IMR-90 (cell line): ENCODE measurements at regions not wholly inside any gene's neighbourhood (a gene's known extent, or its start where the extent isn't known, plus 50 kb on each side); places are given as distances from the start of the nearest gene placed in this dataset.

ENCODE experiments used
- ATAC-seq: fragments of 200-7000 bp; cut with Tn5 transposase; 2 replicates; pipeline ENCODE4 v1.9.1; 2020; ENCODE audit warnings: low read depth, mild to moderate bottlenecking, moderate library complexity
- BruUV-seq: library from RNA; stranded (reverse); fragments of 400-500 nt; replicated peaks from 2 replicates; lab custom pipeline; 2021; lab: Mats Ljungman, UMichigan
- CTCF ChIA-PET: fragments of 300-600 bp; formaldehyde crosslinking; extraction: SDS; loops from one replicate; lab custom pipeline; 2021; ENCODE audit warnings: antibody characterized with exemption; lab: Yijun Ruan, JAX
- POLR2A ChIA-PET: fragments of 300-600 bp; sonication (Branson Sonifier 250); formaldehyde crosslinking; loops from one replicate; lab custom pipeline; 2022; ENCODE audit warnings: antibody characterized with exemption; ENCODE audit not compliant: unreplicated experiment; lab: Charles Lee
- DNase-seq: peaks from one replicate; pipeline ENCODE4 v3.0.0; 2013
- H2AFZ ChIP-seq: replicated peaks from 2 replicates; pipeline ENCODE3; 2013; ENCODE audit warnings: low read length, mild to moderate bottlenecking; ENCODE audit not compliant: poor library complexity
- H2AK5ac ChIP-seq: 2 replicates; pipeline ENCODE4 v1.6.1; 2013; ENCODE audit warnings: low read depth, low read length, inconsistent platforms
- H2AK9ac ChIP-seq: replicated peaks from 2 replicates; pipeline ENCODE3; 2013; ENCODE audit warnings: mild to moderate bottlenecking, low read depth, low read length, moderate library complexity; ENCODE audit not compliant: poor library complexity
- H2BK120ac ChIP-seq: 2 replicates; pipeline ENCODE4 v1.6.1; 2013; ENCODE audit warnings: low read depth, low read length, inconsistent platforms
- H2BK15ac ChIP-seq: 3 replicates; pipeline ENCODE4 v1.6.1; 2013; ENCODE audit warnings: low read depth, low read length, inconsistent platforms
- H2BK20ac ChIP-seq: 2 replicates; pipeline ENCODE4 v1.6.1; 2013; ENCODE audit warnings: low read depth, mild to moderate bottlenecking, inconsistent platforms, low read length, moderate library complexity
- H2BK5ac ChIP-seq: 2 replicates; pipeline ENCODE4 v1.6.1; 2013; ENCODE audit warnings: mild to moderate bottlenecking, low read depth, low read length, inconsistent platforms; ENCODE audit not compliant: poor library complexity, severe bottlenecking
- H3K14ac ChIP-seq: replicated peaks from 2 replicates; pipeline ENCODE4 v1.6.1; 2013; ENCODE audit warnings: low read depth, low read length, inconsistent platforms
- H3K18ac ChIP-seq: 2 replicates; pipeline ENCODE4 v1.6.1; 2013; ENCODE audit warnings: low read depth, low read length, control low read depth
- H3K23ac ChIP-seq: 2 replicates; pipeline ENCODE4 v1.6.1; 2013; ENCODE audit warnings: low read depth, low read length, inconsistent platforms
- H3K27ac ChIP-seq: 2 replicates; pipeline ENCODE4 v1.5.1; 2013; ENCODE audit warnings: mild to moderate bottlenecking, control low read depth, low read length; ENCODE audit not compliant: insufficient read depth
- H3K27me3 ChIP-seq: 2 replicates; pipeline ENCODE4 v1.6.1; 2013; ENCODE audit warnings: low read length; ENCODE audit not compliant: control insufficient read depth, insufficient read depth
- H3K36me3 ChIP-seq: 2 replicates; pipeline ENCODE4 v1.6.1; 2013; ENCODE audit warnings: low read length, mixed read lengths; ENCODE audit not compliant: control insufficient read depth, insufficient read depth
- H3K4ac ChIP-seq: 2 replicates; pipeline ENCODE4 v1.6.1; 2013; ENCODE audit warnings: low read depth, low read length, inconsistent platforms
- H3K4me1 ChIP-seq: 2 replicates; pipeline ENCODE4 v1.6.1; 2013; ENCODE audit warnings: low read length, mixed read lengths; ENCODE audit not compliant: control insufficient read depth, insufficient read depth
- H3K4me2 ChIP-seq: 2 replicates; pipeline ENCODE4 v1.6.1; 2013; ENCODE audit warnings: low read depth, mild to moderate bottlenecking, control low read depth, low read length, moderate library complexity
- H3K4me3 ChIP-seq: 2 replicates; pipeline ENCODE4 v1.5.1; 2013; ENCODE audit warnings: low read depth, mild to moderate bottlenecking, control low read depth, low read length, moderate library complexity; ENCODE audit not compliant: insufficient read depth
- H3K56ac ChIP-seq: 2 replicates; pipeline ENCODE4 v1.6.1; 2013; ENCODE audit warnings: low read length, inconsistent platforms; ENCODE audit not compliant: insufficient read depth; ENCODE audit errors: extremely low read depth
- H3K79me1 ChIP-seq, 2 experiments: 2 replicates each; pipeline ENCODE4 v1.6.1; 2013; ENCODE audit warnings: low read length in 2 of 2, inconsistent platforms in 1 of 2, low read depth in 1 of 2
- H3K9ac ChIP-seq: 2 replicates; pipeline ENCODE4 v1.6.1; 2013; ENCODE audit warnings: low read depth, low read length, control low read depth
- H3K9me1 ChIP-seq: 2 replicates; pipeline ENCODE4 v1.6.1; 2013; ENCODE audit warnings: low read length, inconsistent platforms; ENCODE audit not compliant: insufficient read depth
- H3K9me3 ChIP-seq: 2 replicates; pipeline ENCODE4 v1.6.1; 2013; ENCODE audit warnings: low read length; ENCODE audit not compliant: control insufficient read depth, insufficient read depth
- H4K20me1 ChIP-seq: 2 replicates; pipeline ENCODE4 v1.6.1; 2013; ENCODE audit warnings: low read length, inconsistent platforms; ENCODE audit not compliant: insufficient read depth
- H4K5ac ChIP-seq: 2 replicates; pipeline ENCODE4 v1.6.1; 2013; ENCODE audit warnings: mild to moderate bottlenecking, low read depth, low read length, control low read depth
- H4K8ac ChIP-seq, 2 experiments: 2 replicates each; pipeline ENCODE4 v1.6.1; 2013; ENCODE audit warnings: low read depth in 2 of 2, low read length in 2 of 2, control low read depth in 1 of 2, inconsistent platforms in 1 of 2
- H4K91ac ChIP-seq: 2 replicates; pipeline ENCODE4 v1.6.1; 2013; ENCODE audit warnings: low read depth, low read length, inconsistent platforms; ENCODE audit not compliant: insufficient read depth
- FOS ChIP-seq: fragments of 150-350 bp; IDR thresholded peaks from 2 replicates; pipeline ENCODE4 v1.6.1; 2016; ENCODE audit warnings: low read depth, low read length
- MAZ ChIP-seq: IDR thresholded peaks from 2 replicates; pipeline ENCODE4 v1.6.1; 2012; ENCODE audit warnings: low read depth, mild to moderate bottlenecking, low read length, improper control_type of control experiment, moderate library complexity, borderline replicate concordance
- NFE2L2 ChIP-seq: fragments of 150-350 bp; IDR thresholded peaks from 2 replicates; pipeline ENCODE4 v1.6.1; 2016; ENCODE audit warnings: low read depth, mild to moderate bottlenecking, low read length
- POLR2A ChIP-seq: IDR thresholded peaks from 2 replicates; pipeline ENCODE4 v1.6.1; 2012; ENCODE audit warnings: mild to moderate bottlenecking, low read depth, low read length
- RAD21 ChIP-seq: IDR thresholded peaks from 2 replicates; pipeline ENCODE4 v1.6.1; 2012; ENCODE audit warnings: low read length, improper control_type of control experiment
- RCOR1 ChIP-seq: IDR thresholded peaks from 2 replicates; pipeline ENCODE4 v1.6.1; 2012; ENCODE audit warnings: mild to moderate bottlenecking, low read length, improper control_type of control experiment; ENCODE audit not compliant: insufficient replicate concordance
- SMC3 ChIP-seq: fragments of 150-350 bp; IDR thresholded peaks from 2 replicates; pipeline ENCODE4 v1.6.1; 2016; ENCODE audit warnings: low read depth, mild to moderate bottlenecking, antibody characterized with exemption, low read length, moderate library complexity
- WGBS, 2 experiments: methylation state at CpG; one replicate each; pipeline versions ENCODE4 v1.1.5 to v1.1.7; 2013; ENCODE audit warnings: missing lambda C conversion rate in 2 of 2; ENCODE audit not compliant: insufficient read length in 1 of 2; ENCODE audit errors: extremely low coverage in 2 of 2; 5-methylcytosine and 5-hydroxymethylcytosine counted together
- dilution Hi-C: fragments of 300-500 bp; cut with HindIII; formaldehyde crosslinking; loops from one replicate; pipeline ENCODE4 v1.14.3; 2018; ENCODE audit warnings: low sequenced_read_pairs; ENCODE audit not compliant: unreplicated experiment
- in situ Hi-C: fragments of 300-500 bp; cut with MboI; formaldehyde crosslinking; loops from 3 replicates; pipeline ENCODE4 v1.14.3; 2019; ENCODE audit warnings: low sequenced_read_pairs, inconsistent platforms, mixed read lengths
- intact Hi-C: fragments of 100-400 bp; cut with micrococcal nuclease; formaldehyde crosslinking; loops from 2 replicates; pipeline ENCODE4 v1.10.0; 2022
- TF ChIP-seq, protein P1 (sequence below): conservative IDR thresholded peaks from 2 replicates; pipeline ENCODE4 v1.5.1; 2012; ENCODE audit warnings: mild to moderate bottlenecking, low read depth, low read length, improper control_type of control experiment

DNA sequence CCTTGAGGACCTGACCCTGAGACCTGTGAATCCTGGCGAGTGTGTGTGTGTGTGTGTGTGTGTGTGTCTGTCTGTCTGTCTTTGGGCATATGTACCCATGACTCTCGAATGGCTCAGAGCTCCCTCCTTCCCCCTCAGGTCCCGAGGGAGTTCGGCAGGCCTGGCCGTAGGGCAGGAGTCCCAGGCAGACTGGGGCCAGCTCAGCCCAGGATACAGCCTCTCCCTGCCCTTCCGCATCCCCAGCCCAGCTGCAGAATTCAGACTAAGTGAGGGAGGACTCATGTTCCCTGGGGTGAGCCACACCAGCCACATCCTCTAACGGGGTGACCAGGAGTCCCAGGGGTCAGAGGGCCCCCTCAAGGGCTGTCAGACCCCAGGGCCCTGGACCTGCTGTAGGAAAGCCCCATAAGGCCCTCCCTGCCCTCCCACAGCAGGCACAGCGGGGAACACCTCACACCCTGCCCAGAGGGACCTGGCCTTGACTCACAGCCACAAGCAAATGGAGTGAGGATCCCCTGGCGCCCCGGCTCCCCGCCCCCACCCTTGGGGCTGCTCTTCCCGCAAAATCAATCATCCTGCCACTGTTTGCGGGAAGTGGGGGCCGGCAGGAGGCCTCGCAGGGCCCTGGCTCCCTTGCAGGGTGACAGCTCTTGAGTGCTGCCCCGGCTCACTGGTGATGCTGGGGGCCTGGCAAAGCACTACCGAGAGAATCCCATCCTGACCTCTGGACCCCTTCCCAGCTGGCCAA lies 101.7 kb upstream of the CASZ1 start:
- Histone ChIP-seq H3K4me2 (no peak overlapping the region), H2AK5ac (no peak overlapping the region), H3K4me3 (no peak overlapping the region), H2AK9ac (peak overlapping the region; percentile 37), H2AFZ (no peak overlapping the region), H3K27me3 (no peaks in the 10 kb centered on the region; the same call in none of the 2 replicates), H3K27ac (no peak overlapping the region), H2BK120ac (no peak overlapping the region), H3K36me3 (no peaks in the 10 kb centered on the region), H4K5ac (no peak overlapping the region), H3K4ac (no peak overlapping the region), H4K91ac (no peak overlapping the region), H3K79me1 (no peaks in the 10 kb centered on the region), H2BK20ac (no peak overlapping the region), H4K8ac (no peak overlapping the region), H3K14ac (no peak overlapping the region), H4K20me1 (no peaks in the 10 kb centered on the region), H2BK5ac (no peak overlapping the region), H3K9me1 (no peaks in the 10 kb centered on the region), H3K23ac (no peak overlapping the region), H3K4me1 (no peaks in the 10 kb centered on the region), H3K56ac (no peak overlapping the region), H3K18ac (no peak overlapping the region), H2BK15ac (no peak overlapping the region), H3K9ac (no peak overlapping the region), H3K9me3 (no peaks in the 10 kb centered on the region)
- intact Hi-C loops, result no loop called here
- DNase-seq (no peak), ATAC-seq (peak; percentile 17; the same call in 1 of the 2 replicates)
- ChIA-PET POLR2A (no interaction called here), CTCF (no interaction called here)
- no peak for TF ChIP-seq SMC3
- TF ChIP-seq MAZ, result no peak
- TF ChIP-seq POLR2A, result no peak
- TF ChIP-seq, protein P1, sequence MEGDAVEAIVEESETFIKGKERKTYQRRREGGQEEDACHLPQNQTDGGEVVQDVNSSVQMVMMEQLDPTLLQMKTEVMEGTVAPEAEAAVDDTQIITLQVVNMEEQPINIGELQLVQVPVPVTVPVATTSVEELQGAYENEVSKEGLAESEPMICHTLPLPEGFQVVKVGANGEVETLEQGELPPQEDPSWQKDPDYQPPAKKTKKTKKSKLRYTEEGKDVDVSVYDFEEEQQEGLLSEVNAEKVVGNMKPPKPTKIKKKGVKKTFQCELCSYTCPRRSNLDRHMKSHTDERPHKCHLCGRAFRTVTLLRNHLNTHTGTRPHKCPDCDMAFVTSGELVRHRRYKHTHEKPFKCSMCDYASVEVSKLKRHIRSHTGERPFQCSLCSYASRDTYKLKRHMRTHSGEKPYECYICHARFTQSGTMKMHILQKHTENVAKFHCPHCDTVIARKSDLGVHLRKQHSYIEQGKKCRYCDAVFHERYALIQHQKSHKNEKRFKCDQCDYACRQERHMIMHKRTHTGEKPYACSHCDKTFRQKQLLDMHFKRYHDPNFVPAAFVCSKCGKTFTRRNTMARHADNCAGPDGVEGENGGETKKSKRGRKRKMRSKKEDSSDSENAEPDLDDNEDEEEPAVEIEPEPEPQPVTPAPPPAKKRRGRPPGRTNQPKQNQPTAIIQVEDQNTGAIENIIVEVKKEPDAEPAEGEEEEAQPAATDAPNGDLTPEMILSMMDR, result no peak
- TF ChIP-seq RCOR1, result no peak
- no peak for TF ChIP-seq NFE2L2
- TF ChIP-seq FOS, result no peak
- TF ChIP-seq RAD21, result no peak
- WGBS, 2 experiments, result 48% methylated on average over 2 of the region's 17 CpGs; no CpG with 5 or more reads in 1 of the 2 experiments
- no TSS peak for BruUV-seq
- dilution Hi-C loops, result no loop called here
- in situ Hi-C loops, result no loop called here
